ENCODE measurements at regions not wholly inside any gene's neighbourhood (a gene's known extent, or its start where the extent isn't known, plus 50 kb on each side); places are given as distances from the start of the nearest gene placed in this dataset.

DNA sequence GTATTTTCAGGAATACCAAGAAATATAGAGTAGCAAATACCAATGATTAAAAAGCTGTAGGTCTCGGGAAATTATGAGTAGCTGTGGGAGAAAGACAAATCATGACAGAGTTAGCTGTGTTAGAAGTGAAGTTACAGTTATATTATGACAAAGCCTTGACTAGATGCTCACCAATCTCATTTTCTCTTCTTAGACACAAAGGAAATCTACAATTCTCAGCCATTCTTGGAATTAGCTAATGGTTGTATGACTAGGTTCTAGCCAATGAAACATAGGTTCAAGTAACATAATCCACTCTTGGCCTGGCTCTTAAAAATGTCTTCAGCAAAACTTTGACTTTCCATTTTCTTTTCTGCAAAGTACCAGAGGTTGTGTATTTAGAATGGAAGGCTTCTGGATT, 228.8 kb upstream of the MTPN start:
- H3K4me3 ChIP-seq (ENCODE audit: low read depth, low read length): no peak overlapping the region
- DNase-seq (ENCODE audit: low read depth): no peak
- TF ChIP-seq, protein P1, sequence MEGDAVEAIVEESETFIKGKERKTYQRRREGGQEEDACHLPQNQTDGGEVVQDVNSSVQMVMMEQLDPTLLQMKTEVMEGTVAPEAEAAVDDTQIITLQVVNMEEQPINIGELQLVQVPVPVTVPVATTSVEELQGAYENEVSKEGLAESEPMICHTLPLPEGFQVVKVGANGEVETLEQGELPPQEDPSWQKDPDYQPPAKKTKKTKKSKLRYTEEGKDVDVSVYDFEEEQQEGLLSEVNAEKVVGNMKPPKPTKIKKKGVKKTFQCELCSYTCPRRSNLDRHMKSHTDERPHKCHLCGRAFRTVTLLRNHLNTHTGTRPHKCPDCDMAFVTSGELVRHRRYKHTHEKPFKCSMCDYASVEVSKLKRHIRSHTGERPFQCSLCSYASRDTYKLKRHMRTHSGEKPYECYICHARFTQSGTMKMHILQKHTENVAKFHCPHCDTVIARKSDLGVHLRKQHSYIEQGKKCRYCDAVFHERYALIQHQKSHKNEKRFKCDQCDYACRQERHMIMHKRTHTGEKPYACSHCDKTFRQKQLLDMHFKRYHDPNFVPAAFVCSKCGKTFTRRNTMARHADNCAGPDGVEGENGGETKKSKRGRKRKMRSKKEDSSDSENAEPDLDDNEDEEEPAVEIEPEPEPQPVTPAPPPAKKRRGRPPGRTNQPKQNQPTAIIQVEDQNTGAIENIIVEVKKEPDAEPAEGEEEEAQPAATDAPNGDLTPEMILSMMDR (IDR thresholded peaks at IDR 0.05; ENCODE audit: insufficient read depth, low read length): no peak

DNA sequence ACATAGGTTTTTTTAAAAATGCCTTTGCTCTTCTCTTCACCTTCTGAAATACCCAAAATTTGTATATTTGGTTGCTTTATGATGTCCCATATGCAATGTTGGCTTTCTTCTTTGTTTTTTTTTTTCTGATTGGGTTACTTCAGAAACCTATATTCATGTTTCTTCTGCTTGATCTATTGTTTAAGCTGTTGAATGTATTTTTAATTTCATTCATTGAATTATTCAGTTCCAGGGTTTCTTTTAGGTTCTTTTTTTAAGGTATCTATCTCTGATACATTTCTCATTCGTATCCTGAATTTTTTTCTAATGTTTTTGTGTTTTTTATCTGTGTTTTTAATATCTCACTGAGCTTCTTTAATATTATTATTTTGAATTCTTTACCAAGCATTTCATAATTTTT, 221.0 kb upstream of the MTPN start:
- TF ChIP-seq, protein P1 (IDR thresholded peaks at IDR 0.05; ENCODE audit: insufficient read depth, low read length): no peak
- no peak overlapping the region for H3K4me3 ChIP-seq (ENCODE audit: low read depth, low read length)
- no peak for DNase-seq (ENCODE audit: low read depth)

DNA sequence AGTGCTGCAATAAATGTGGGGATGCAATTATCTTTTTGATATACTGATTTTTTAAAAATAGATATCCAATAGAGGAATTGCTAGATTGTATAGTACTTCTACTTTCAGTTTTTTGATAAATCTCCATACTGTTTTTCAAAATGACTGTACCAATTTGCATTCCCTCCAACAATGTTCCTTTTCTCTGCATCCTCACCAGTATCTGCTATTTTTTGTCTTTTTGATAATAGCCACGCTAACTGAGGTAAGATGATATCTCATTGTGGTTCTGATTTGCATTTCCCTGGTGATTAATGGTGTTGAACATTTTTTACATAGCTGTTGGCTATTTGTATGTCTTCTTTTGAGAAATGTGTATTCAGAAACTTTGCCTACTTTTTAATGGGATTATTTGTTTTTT, 217.7 kb upstream of the MTPN start:
- TF ChIP-seq, protein P1 (IDR thresholded peaks at IDR 0.05; ENCODE audit: insufficient read depth, low read length): no peak
- H3K4me3 ChIP-seq (ENCODE audit: low read depth, low read length): no peak overlapping the region
- no peak for DNase-seq (ENCODE audit: low read depth)

DNA sequence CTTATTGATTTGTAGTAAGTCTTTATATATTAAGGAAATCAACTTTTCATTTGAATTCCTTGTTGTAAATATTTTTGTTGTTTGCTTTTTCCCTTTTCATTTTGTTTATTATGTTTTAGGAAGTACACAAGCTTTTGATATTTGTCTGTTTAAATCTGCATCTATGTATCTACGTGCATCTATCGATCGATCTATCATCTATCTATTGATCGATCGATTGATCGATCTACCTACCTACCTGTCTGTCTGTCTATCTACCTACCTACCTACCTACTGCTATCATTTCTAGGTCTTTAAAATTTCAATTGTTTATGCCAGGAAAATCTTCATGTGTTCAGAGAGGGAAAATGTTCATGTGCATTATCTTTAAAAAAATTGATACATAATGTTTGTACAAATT, 216.8 kb upstream of the MTPN start:
- no peak for DNase-seq (ENCODE audit: low read depth)
- no peak overlapping the region for H3K4me3 ChIP-seq (ENCODE audit: low read depth, low read length)
- TF ChIP-seq, protein P1 (IDR thresholded peaks at IDR 0.05; ENCODE audit: insufficient read depth, low read length): no peak

- DNase-seq (ENCODE audit: low read depth): no peak
- H3K4me3 ChIP-seq (ENCODE audit: low read depth, low read length): no peak overlapping the region
- TF ChIP-seq, protein P1 (IDR thresholded peaks at IDR 0.05; ENCODE audit: insufficient read depth, low read length): no peak
Observed at GRCh38 chr7:136189506-136189998, 212.4 kb upstream of the MTPN start.

DNA sequence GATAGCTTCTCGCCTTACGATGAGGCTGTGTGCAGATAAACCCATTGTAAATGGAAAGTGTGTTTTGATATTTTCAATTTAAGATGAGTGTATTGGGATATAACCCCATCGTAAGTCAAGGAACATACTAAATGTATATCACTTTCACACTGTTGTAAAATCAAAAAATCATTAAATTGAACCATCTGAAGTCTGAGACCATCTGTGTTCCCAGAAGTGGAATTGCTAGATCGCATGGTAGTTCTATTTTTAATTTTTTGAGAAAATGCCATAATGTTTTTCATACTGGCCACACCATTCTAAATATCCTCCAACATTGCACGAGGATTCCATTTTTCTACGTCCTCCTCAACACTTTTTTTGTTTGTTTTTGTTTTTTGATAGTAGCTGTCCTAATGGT, 209.1 kb upstream of the MTPN start:
- TF ChIP-seq, protein P1 (IDR thresholded peaks at IDR 0.05; ENCODE audit: insufficient read depth, low read length): no peak
- H3K4me3 ChIP-seq (ENCODE audit: low read depth, low read length): no peak overlapping the region
- DNase-seq (ENCODE audit: low read depth): no peak

DNA sequence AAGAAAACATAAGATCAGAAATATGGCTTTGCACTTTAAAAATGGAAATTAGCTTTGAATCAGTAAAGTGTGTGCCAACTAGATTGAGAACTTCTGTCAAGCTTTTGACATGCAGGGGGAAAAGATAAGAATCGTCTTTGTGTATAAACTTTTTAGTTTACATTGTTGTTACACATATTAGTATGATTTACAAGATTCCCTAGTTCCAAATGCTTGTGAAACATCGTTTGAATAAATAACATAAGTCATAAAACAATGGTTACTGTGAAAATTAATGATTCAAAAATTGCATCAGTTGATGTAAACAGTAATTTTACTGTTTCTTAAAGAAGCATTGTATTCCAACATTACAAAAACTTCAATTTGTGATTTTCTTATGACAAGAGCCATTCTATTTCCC, 207.6 kb upstream of the MTPN start:
- H3K4me3 ChIP-seq (ENCODE audit: low read depth, low read length): no peak overlapping the region
- no peak for DNase-seq (ENCODE audit: low read depth)
- TF ChIP-seq, protein P1 (IDR thresholded peaks at IDR 0.05; ENCODE audit: insufficient read depth, low read length): no peak

All from fibroblast of the aortic adventitia (primary cell).